AG08395 (cell line): ENCODE measurements at regions not wholly inside any gene's neighbourhood (a gene's known extent, or its start where the extent isn't known, plus 50 kb on each side); places are given as distances from the start of the nearest gene placed in this dataset.

Experiments
- DNase-seq: peaks from one replicate; pipeline ENCODE4 v3.0.0; 2012; ENCODE audit warnings: mixed read lengths, low spot score

GRCh38 chr4:17103231-17103630 lies 204.8 kb upstream of the LDB2 start:
- DNase-seq = peak; percentile 82

DNA sequence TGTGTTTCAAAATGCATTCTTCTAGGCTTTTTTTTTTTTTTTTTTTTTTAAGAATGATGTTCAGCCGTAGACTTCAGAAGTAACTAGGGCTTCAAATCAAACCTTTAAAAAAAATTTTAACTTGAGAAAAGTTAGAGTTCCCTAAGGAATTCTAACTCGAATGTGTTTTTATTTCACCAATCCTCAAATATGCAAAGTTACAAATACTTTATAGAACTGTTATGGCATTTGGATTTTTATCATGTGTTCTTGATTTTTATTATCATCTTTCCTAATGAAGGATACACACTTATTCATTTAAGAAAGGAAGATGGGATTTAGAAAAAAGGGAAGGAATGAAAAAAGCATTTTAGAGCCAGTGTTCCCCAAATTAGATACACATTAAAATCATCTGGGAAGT lies 200.6 kb upstream of the LDB2 start:
- no peak for DNase-seq

GRCh38 chr4:17098401-17098800 lies 200.0 kb upstream of the LDB2 start:
- DNase-seq = no peak

DNA sequence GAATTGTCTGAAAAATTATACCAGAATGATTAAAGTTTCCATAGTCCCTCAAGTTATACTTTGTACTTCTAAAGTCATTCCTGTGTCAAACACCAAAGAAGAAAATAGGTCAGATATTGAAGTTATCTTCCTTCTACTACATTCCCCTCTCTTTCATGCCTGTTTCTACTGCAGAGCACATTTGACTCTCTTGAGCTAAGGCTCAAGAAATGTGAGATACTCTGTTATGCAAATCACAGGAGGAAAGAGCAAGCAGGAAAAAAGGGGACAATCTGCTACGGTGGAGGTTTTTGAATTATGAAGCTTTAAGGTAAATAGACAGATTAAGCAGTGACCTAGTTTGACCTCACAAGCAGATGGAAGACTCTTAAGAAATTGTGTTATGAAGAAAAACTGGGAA lies 198.9 kb upstream of the LDB2 start:
- DNase-seq = no peak

GRCh38 chr4:17096692-17097091 lies 198.2 kb upstream of the LDB2 start:
- DNase-seq = no peak

DNA sequence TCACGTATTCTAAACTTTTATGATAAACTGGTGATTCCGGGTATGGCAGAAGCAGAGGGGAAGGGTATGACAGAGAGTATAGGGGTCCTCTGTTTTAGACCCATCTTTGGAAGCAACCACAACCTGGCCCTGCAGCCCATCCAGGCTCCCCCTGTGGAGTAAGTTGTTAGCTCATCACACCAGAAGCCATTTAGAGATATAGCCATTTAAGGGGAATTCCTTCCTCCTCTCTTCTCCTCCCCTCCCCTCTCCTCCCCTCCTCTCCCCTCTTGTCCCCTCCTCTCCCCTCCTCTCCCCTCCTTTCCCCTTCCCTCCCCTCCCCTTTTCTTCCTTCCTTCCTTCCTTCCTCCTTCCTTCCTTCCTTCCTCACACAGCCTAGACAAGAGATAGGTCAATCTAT lies 197.3 kb upstream of the LDB2 start:
- DNase-seq = no peak

GRCh38 chr4:17094876-17095210 lies 196.4 kb upstream of the LDB2 start:
- no peak for DNase-seq

- DNase-seq = peak; percentile 15
Measured at GRCh38 chr4:17094159-17094875, 195.9 kb upstream of the LDB2 start.

DNA sequence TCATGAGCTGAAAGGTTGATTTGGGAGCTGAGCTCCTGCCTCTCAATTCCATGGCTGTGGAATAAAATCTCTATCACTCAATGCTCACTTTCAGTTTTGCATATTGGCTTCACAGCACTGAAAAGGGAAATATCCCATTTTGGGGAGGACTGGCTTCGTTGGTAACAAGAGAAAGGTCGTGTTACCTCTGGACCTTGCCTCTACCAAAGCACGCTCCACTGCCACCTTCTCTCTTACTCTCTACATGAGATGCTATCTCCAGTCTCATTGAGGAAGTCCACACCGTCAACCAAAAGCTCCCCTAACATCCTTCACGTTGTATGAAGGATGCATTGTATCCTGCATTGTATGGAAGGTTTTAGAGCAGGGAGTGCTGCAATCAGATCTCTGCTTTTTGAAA lies 195.0 kb upstream of the LDB2 start:
- DNase-seq = no peak

DNA sequence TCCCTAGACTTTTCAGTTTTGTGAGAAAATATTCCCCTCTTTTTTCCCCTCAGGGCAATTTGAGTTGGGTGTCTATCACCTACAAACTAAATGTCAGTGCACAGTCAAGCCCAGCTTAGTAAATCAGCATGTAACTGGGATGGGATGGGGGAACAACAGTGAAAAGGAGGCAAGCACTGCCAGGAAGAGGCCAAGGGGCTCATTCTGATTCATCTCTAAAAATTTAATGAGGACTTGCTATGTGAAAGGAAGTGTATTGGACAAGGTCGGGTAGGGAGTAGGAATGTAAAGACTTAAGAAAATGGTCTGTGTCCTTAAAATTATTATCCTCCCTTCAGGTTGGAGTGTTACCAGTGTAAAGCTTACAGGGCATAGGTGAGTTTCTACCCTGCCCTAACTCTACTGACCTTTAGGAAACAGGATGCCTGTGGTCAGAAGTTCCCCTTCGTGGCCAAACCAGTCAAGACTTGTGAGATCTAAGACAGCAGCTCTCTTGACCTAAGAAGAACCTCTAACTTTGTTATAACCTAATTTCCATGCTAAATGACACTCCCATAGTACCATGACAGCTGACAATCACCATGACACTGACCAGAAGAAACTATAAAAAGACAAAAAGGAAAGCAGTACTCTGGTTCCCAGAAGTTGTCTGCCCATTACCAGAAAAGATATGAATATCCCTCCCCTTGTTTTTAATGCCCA lies 194.4 kb upstream of the LDB2 start:
- DNase-seq = no peak

GRCh38 chr4:17091104-17091503 lies 192.7 kb upstream of the LDB2 start:
- DNase-seq = no peak

GRCh38 chr4:17090063-17090462 lies 191.6 kb upstream of the LDB2 start:
- DNase-seq = no peak

DNA sequence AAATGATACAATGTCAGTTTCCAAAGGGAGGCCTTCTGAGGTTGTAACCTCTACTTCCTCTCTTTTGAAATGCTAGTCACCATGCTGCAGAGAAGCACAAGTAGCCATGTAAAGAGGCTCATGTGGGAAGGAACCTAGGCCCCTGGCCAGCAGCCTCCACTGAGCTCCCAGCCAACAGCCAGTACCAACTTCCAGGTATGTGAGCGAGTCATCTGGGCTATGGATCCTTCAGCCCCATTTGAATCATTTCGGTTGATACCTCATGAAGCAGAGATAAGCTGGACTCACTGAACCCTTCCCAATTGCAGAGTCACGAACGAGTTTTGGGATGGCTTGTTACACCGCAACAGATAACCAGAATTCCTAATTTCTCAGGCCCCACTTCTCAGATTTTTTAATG lies 187.0 kb upstream of the LDB2 start:
- no peak for DNase-seq

DNA sequence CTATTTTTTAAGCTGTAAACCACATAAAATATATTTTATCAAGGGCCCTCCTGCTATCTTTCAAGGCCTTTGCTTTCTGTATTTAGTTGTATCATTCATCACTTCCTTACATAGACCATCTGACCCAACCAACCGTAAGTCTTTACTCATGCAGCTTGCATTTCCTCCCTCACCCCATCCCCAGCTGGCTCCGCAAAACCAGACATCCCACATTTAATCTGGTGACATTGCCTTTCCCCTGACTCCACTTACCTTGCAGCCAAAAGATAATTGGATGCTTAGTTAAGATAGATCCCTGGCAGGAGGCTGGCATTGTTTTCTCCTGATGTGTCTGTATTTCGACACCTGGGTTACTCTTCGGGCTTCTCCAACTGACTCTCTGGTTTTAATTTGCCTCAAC lies 183.7 kb upstream of the LDB2 start:
- DNase-seq = peak; percentile 14

GRCh38 chr4:17081179-17081578 lies 182.7 kb upstream of the LDB2 start:
- no peak for DNase-seq

DNA sequence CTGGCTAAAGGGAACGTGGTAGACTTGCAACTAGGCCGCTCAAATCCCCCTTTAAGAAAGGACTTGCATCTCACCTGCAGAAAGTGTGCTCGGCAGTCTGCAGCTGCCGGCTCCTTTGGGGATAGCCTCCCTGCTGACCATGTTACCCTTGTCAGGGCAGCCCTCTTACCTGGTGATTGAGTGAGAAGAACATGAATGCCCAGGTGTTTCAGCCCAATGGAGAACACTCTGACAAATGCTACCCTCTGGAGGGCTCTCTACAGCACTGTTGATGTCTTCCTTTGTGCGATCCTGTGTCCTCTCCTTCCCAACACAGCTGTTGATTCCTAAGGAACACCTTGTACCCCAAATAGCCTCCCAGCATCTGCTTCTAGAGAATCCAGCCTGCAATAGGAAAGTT lies 178.7 kb upstream of the LDB2 start:
- DNase-seq = no peak

GRCh38 chr4:17072483-17072882 lies 174.0 kb upstream of the LDB2 start:
- no peak for DNase-seq

DNA sequence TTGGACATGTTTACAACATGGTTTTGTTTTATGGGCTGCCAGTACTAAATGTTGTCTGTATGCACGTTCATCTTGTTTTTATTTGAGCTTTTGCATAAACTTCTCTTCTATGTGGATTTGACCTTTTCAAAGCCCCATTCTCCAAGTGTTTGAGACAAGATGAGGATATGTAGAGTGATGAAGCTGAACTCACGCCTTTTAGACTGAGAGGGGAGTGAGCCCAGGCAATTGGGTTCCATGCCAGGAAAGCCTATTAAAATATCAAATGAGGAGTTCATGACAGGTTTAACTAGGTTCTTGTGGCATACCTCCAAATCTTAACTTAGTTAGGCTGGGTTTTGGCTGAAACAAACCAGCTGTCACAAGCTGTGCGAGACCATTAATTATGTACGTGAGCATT lies 170.4 kb upstream of the LDB2 start:
- no peak for DNase-seq

DNA sequence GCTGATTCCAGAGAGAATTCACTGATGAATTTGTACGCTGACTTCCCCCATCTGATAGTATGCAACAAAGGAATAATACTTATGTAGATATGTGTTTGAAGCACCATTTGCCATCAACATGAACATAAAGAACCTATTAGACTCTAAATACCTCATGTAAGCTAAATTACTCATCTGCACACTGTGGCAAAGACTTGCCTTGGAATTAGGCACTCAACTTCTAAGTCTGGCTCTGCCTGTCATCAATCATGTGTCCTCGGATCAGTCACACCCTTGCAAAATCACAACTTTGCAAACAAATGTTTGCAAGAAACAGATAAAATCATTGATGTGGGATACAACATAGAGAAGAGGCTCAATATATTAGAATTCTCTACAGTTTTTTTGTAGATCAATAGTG lies 169.9 kb upstream of the LDB2 start:
- DNase-seq = no peak

DNA sequence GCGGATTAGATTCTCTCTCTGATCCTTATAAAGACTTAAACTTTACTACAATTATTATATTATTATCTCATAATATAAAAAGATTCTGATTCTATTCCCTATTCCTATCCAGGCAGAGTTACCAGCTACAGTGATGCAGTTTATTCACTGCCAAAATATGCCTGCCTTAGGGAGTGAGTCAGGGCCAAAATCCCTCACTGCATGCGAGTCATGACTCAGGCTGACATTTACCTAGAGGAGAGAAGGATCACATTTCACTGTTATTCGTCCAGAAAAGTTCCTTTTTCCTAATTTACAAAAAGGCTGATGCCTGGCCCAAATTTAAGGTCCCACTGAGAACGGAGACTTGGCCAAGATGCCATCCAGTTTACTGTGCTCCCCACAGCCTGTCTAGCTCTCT lies 168.5 kb upstream of the LDB2 start:
- DNase-seq = peak; percentile 91

DNA sequence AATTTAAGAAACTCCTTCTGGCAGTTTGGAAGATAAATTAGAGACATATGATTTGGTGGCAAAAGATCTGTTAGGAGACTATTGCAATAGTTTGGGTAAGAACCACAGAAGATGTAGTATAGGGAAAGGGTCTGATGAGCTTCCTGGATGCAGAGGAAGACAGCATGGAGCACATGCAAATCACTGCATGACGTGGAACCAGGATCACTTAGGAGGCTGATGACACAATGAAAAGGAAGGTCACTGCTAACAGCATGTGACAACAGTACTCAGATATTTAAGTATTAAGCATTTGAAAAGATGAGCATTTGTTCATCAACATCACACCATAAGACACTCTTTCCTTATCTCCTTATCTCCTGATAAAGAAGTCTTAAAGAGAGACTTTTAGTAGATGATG lies 167.8 kb upstream of the LDB2 start:
- DNase-seq = peak; percentile 10

DNA sequence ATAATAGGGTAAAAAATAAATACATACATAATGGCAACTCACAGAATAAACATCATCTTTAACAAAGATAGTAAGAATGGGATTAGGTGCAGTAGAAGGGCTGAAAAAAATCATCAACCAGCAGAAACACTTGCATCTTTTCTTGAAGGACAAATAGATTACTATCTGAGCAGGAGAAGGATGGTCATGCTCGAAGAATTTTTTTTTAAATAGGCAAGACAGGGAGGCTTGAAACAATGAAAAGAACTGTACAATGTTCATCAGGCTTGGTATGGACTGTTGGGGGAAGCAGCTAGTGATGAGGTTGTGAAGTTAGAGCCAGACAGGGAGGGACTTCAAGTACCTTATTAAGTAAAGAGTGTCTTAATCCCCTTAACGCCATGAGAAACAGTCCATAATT lies 167.4 kb upstream of the LDB2 start:
- DNase-seq = no peak

GRCh38 chr4:17064959-17065358 lies 166.5 kb upstream of the LDB2 start:
- no peak for DNase-seq

GRCh38 chr4:17063888-17064287 lies 165.4 kb upstream of the LDB2 start:
- peak; percentile 66 for DNase-seq
